Neural cell (in vitro differentiated cells): ENCODE measurements at regions not wholly inside any gene's neighbourhood (a gene's known extent, or its start where the extent isn't known, plus 50 kb on each side); places are given as distances from the start of the nearest gene placed in this dataset.

Source experiments
- H2AFZ ChIP-seq: fragments of 200-600, 300-800 bp; sonication (generic), shearing (Covaris generic); 2 replicates; pipeline ENCODE4 v1.6.0; 2014; ENCODE audit warnings: low read depth, mild to moderate bottlenecking, antibody characterized with exemption, low read length, moderate library complexity
- H3F3A ChIP-seq: fragments of 200-600 bp; shearing (Covaris generic); 2 replicates; pipeline ENCODE4 v1.6.1; 2016; ENCODE audit warnings: mild to moderate bottlenecking, moderate library complexity, mixed read lengths, antibody characterized with exemption, low read length; ENCODE audit not compliant: insufficient read depth, poor library complexity, severe bottlenecking
- H3K27ac ChIP-seq: fragments of 200-600, 300-800 bp; sonication (generic), shearing (Covaris generic); 2 replicates; pipeline ENCODE4 v1.5.1; 2014; ENCODE audit warnings: mild to moderate bottlenecking, low read length, moderate library complexity
- H3K27me3 ChIP-seq: fragments of 300-800, 200-600 bp; sonication (generic), shearing (Covaris generic); 2 replicates; pipeline ENCODE4 v1.6.0; 2014; ENCODE audit warnings: mild to moderate bottlenecking, low read depth, low read length, moderate library complexity; ENCODE audit not compliant: insufficient read depth
- H3K36me3 ChIP-seq: fragments of 300-800, 200-600 bp; sonication (generic), shearing (Covaris generic); 2 replicates; pipeline ENCODE4 v1.5.1; 2014; ENCODE audit warnings: mild to moderate bottlenecking, antibody characterized with exemption, low read length, moderate library complexity; ENCODE audit not compliant: insufficient read depth
- H3K4me2 ChIP-seq: fragments of 300-800, 200-600 bp; sonication (generic), shearing (Covaris generic); 2 replicates; pipeline ENCODE4 v1.6.0; 2014; ENCODE audit warnings: mild to moderate bottlenecking, low read length
- H3K4me3 ChIP-seq: fragments of 300-800, 200-600 bp; sonication (generic), shearing (Covaris generic); 2 replicates; pipeline ENCODE4 v1.5.1; 2014; ENCODE audit warnings: mild to moderate bottlenecking, low read length, moderate library complexity
- H3K79me2 ChIP-seq: fragments of 200-600 bp; shearing (Covaris generic); replicated peaks from 2 replicates; pipeline ENCODE4 v1.6.0; 2014; ENCODE audit warnings: mild to moderate bottlenecking, low read length, moderate library complexity; ENCODE audit not compliant: insufficient read depth
- H3K9ac ChIP-seq: fragments of 300-800, 200-600 bp; sonication (generic), shearing (Covaris generic); 2 replicates; pipeline ENCODE4 v1.6.1; 2016; ENCODE audit warnings: mild to moderate bottlenecking, low read length, mixed read lengths
- H3K9me2 ChIP-seq: fragments of 200-600 bp; shearing (Covaris generic); 2 replicates; pipeline ENCODE4 v1.6.1; 2016; ENCODE audit warnings: mild to moderate bottlenecking, low read length, mixed read lengths; ENCODE audit not compliant: insufficient read depth
- H3K9me3 ChIP-seq: fragments of 200-600, 300-800 bp; sonication (generic), shearing (Covaris generic); 2 replicates; pipeline ENCODE4 v1.6.1; 2016; ENCODE audit warnings: mild to moderate bottlenecking, mixed run types, low read length, moderate library complexity, mixed read lengths
- H4K20me1 ChIP-seq: fragments of 200-600 bp; shearing (Covaris generic); 2 replicates; pipeline ENCODE4 v1.6.1; 2016; ENCODE audit warnings: mild to moderate bottlenecking, mixed run types; ENCODE audit not compliant: insufficient read depth
- CTCF ChIP-seq: fragments of 450-650 bp; IDR thresholded peaks from 2 replicates; pipeline ENCODE4 v1.5.1; 2014; ENCODE audit warnings: antibody characterized with exemption, mild to moderate bottlenecking, moderate library complexity; ENCODE audit not compliant: poor library complexity, severe bottlenecking
- EP300 ChIP-seq: fragments of 450-650 bp; conservative IDR thresholded peaks from 2 replicates; pipeline ENCODE4 v1.6.1; 2014; ENCODE audit warnings: antibody characterized with exemption, mild to moderate bottlenecking, moderate library complexity; ENCODE audit not compliant: poor library complexity, severe bottlenecking
- EZH2 ChIP-seq: fragments of 200-600, 300-800 bp; shearing (Covaris generic), sonication (generic); IDR thresholded peaks from 2 replicates; pipeline ENCODE4 v1.6.1; 2014; ENCODE audit warnings: antibody characterized with exemption, low read length, borderline replicate concordance, mild to moderate bottlenecking; ENCODE audit not compliant: insufficient read depth, poor library complexity, severe bottlenecking
- MXI1 ChIP-seq: fragments of 450-650 bp; conservative IDR thresholded peaks from 2 replicates; pipeline ENCODE4 v1.6.1; 2014; ENCODE audit warnings: antibody characterized with exemption, mild to moderate bottlenecking; ENCODE audit not compliant: poor library complexity, severe bottlenecking
- POLR2AphosphoS5 ChIP-seq: IDR thresholded peaks from 2 replicates; pipeline ENCODE4 v1.6.1; 2012
- RAD21 ChIP-seq: fragments of 450-650 bp; conservative IDR thresholded peaks from 2 replicates; pipeline ENCODE4 v1.6.1; 2014; ENCODE audit warnings: antibody characterized with exemption, mild to moderate bottlenecking, moderate library complexity
- REST ChIP-seq: IDR thresholded peaks from 2 replicates; pipeline ENCODE4 v1.6.1; 2012; ENCODE audit warnings: borderline replicate concordance
- SMC3 ChIP-seq: fragments of 450-650 bp; conservative IDR thresholded peaks from 2 replicates; pipeline ENCODE4 v1.6.1; 2014; ENCODE audit warnings: antibody characterized with exemption, mild to moderate bottlenecking, moderate library complexity; ENCODE audit not compliant: poor library complexity
- TAF1 ChIP-seq: IDR thresholded peaks from 2 replicates; pipeline ENCODE4 v1.6.1; 2012; ENCODE audit warnings: low read depth

- Histone ChIP-seq H4K20me1 (no peaks in the 10 kb centered on the region), H3K27me3 (no peaks in the 10 kb centered on the region), H3K9me2 (no peaks in the 10 kb centered on the region), H3K27ac (no peak overlapping the region), H3K9ac (no peak overlapping the region), H3K4me2 (no peak overlapping the region), H3K36me3 (no peaks in the 10 kb centered on the region), H3K9me3 (no peaks in the 10 kb centered on the region), H2AFZ (no peak overlapping the region), H3K79me2 (no peaks in the 10 kb centered on the region), H3K4me3 (no peak overlapping the region), H3F3A (no peaks in the 10 kb centered on the region)
- no peak for TF ChIP-seq SMC3
- no peak for TF ChIP-seq CTCF
- TF ChIP-seq EZH2 = no peak
- no peak for TF ChIP-seq REST
- no peak for TF ChIP-seq MXI1
- TF ChIP-seq TAF1 = no peak
- no peak for TF ChIP-seq RAD21
- no peak for TF ChIP-seq EP300
- no peak for TF ChIP-seq POLR2AphosphoS5
Observed at GRCh38 chr10:105761576-105762260, 1120.6 kb downstream of the SORCS3 start.

GRCh38 chr10:105759669-105760068 lies 1118.6 kb downstream of the SORCS3 start:
- TF ChIP-seq REST = no peak
- TF ChIP-seq RAD21 = no peak
- TF ChIP-seq EZH2 = no peak
- TF ChIP-seq POLR2AphosphoS5 = no peak
- no peak for TF ChIP-seq SMC3
- TF ChIP-seq CTCF = no peak
- no peak for TF ChIP-seq MXI1
- no peak for TF ChIP-seq TAF1
- TF ChIP-seq EP300 = no peak
- Histone ChIP-seq H3K9me2 (no peaks in the 10 kb centered on the region), H3F3A (no peaks in the 10 kb centered on the region), H3K27ac (no peak overlapping the region), H3K9ac (no peak overlapping the region), H4K20me1 (no peaks in the 10 kb centered on the region), H3K27me3 (no peaks in the 10 kb centered on the region), H3K79me2 (no peaks in the 10 kb centered on the region), H3K4me3 (no peak overlapping the region), H2AFZ (no peak overlapping the region), H3K4me2 (no peak overlapping the region), H3K36me3 (no peaks in the 10 kb centered on the region), H3K9me3 (no peaks in the 10 kb centered on the region)
